HepG2 (cell line): ENCODE measurements at regions not wholly inside any gene's neighbourhood (a gene's known extent, or its start where the extent isn't known, plus 50 kb on each side); places are given as distances from the start of the nearest gene placed in this dataset.

Source experiments
- ATAC-seq: fragments of 200-7000 bp; cut with Tn5 transposase; 3 replicates; pipeline ENCODE4 v1.9.1; 2020; ENCODE audit warnings: mild to moderate bottlenecking, moderate library complexity
- BruUV-seq: library from RNA; stranded (reverse); fragments of 400-500 nt; replicated peaks from 2 replicates; lab custom pipeline; 2021; lab: Mats Ljungman, UMichigan
- CTCF ChIA-PET: fragments of 300-600 bp; formaldehyde crosslinking; extraction: SDS; loops from one replicate; lab custom pipeline; 2021; ENCODE audit warnings: low total read pairs, inconsistent platforms, low intra/inter-chr PET ratio; lab: Yijun Ruan, JAX
- POLR2A ChIA-PET: fragments of 350-600 bp; sonication (Branson Sonifier 250); formaldehyde crosslinking; loops from one replicate; lab custom pipeline; 2020; ENCODE audit warnings: antibody characterized with exemption, inconsistent platforms; lab: Yijun Ruan, JAX
- DNase-seq: peaks from one replicate; pipeline ENCODE4 v3.0.0-alpha.2; 2015; ENCODE audit warnings: low spot score
- FAIRE-seq: peaks from 3 replicates; lab custom pipeline; 2011; peaks lifted over from hg19 to GRCh38; lab: Jason Lieb, UNC
- H2AFZ ChIP-seq: one replicate; pipeline ENCODE4 v1.6.1; 2011; ENCODE audit warnings: low read length, inconsistent platforms
- H3K27ac ChIP-seq: fragments of 300-600 bp; 3 replicates; pipeline ENCODE4 v1.8.0; 2011; ENCODE audit warnings: mixed run types, mild to moderate bottlenecking, mixed read lengths, low read length, inconsistent platforms; ENCODE audit not compliant: insufficient read depth; ENCODE audit errors: extremely low read length
- H3K27me3 ChIP-seq, 2 experiments: fragments of 200-600 bp in 1 of 2; 2 replicates in 1 of 2; 3 replicates in 1 of 2; pipeline versions ENCODE4 v1.6.0 to v1.8.0; 2011; ENCODE audit warnings: low read length in 2 of 2, mild to moderate bottlenecking in 2 of 2, moderate library complexity in 2 of 2, inconsistent platforms in 1 of 2; ENCODE audit not compliant: insufficient read depth in 2 of 2, control insufficient read depth in 1 of 2
- H3K36me3 ChIP-seq, 2 experiments: fragments of 200-600 bp in 1 of 2; replicated peaks in 1 of 2; 2 replicates in 1 of 2; 3 replicates in 1 of 2; pipeline versions ENCODE4 v1.5.1 to v1.8.0; 2011; ENCODE audit warnings: low read length in 2 of 2, inconsistent platforms in 1 of 2; ENCODE audit not compliant: insufficient read depth in 2 of 2, control insufficient read depth in 1 of 2
- H3K4me1 ChIP-seq: 2 replicates; pipeline ENCODE4 v1.5.1; 2012; ENCODE audit warnings: low read length, inconsistent platforms; ENCODE audit not compliant: insufficient read depth
- H3K4me2 ChIP-seq: 2 replicates; pipeline ENCODE4 v1.6.0; 2011; ENCODE audit warnings: low read depth, low read length, inconsistent platforms
- H3K4me3 ChIP-seq, 3 experiments: fragments of 200-600 bp in 1 of 3; sonication (generic), shearing (Covaris generic) in 1 of 3; replicated peaks in 1 of 3; 2 replicates each; pipeline ENCODE4 v1.5.1; 2011 to 2016; ENCODE audit warnings: low read length in 3 of 3, inconsistent platforms in 2 of 3, low read depth in 2 of 3, mild to moderate bottlenecking in 2 of 3, control low read depth in 1 of 3, mixed read lengths in 1 of 3; ENCODE audit not compliant: insufficient read depth in 1 of 3
- H3K79me2 ChIP-seq: one replicate; pipeline ENCODE4 v1.6.1; 2011; ENCODE audit warnings: low read length, inconsistent platforms; ENCODE audit not compliant: insufficient read depth
- H3K9ac ChIP-seq: 2 replicates; pipeline ENCODE4 v1.6.0; 2011; ENCODE audit warnings: mild to moderate bottlenecking, low read depth, low read length, inconsistent platforms; ENCODE audit not compliant: insufficient read depth
- H3K9me3 ChIP-seq: 2 replicates; pipeline ENCODE4 v1.5.1; 2012; ENCODE audit warnings: mild to moderate bottlenecking, low read length
- H4K20me1 ChIP-seq: 2 replicates; pipeline ENCODE4 v1.6.0; 2011; ENCODE audit warnings: inconsistent platforms, mild to moderate bottlenecking, low read length, moderate library complexity; ENCODE audit not compliant: insufficient read depth
- MAF1 ChIP-seq: sonication (generic); formaldehyde crosslinking; IDR thresholded peaks from 2 replicates; pipeline ENCODE4 v1.5.0; 2020; ENCODE audit warnings: missing genetic modification reagents, borderline replicate concordance
- NBN ChIP-seq: fragments of 450-650 bp; conservative IDR thresholded peaks from 2 replicates; pipeline ENCODE4 v1.6.1; 2017
- NFATC3 ChIP-seq: sonication (generic); formaldehyde crosslinking; IDR thresholded peaks from 2 replicates; pipeline ENCODE4 v1.5.1; 2020; ENCODE audit warnings: mild to moderate bottlenecking, missing genetic modification reagents
- SAP130 ChIP-seq: IDR thresholded peaks from 2 replicates; pipeline ENCODE4 v1.6.1; 2016; ENCODE audit warnings: low read depth
- SOX6 ChIP-seq, 2 experiments: fragments of 450-650 bp in 1 of 2; sonication (generic) in 1 of 2; formaldehyde crosslinking in 1 of 2; IDR thresholded peaks; 2 replicates each; pipeline versions ENCODE4 v1.4.0 to v1.6.1; 2017 to 2020; ENCODE audit warnings: antibody characterized with exemption in 1 of 2, mild to moderate bottlenecking in 1 of 2, missing genetic modification reagents in 1 of 2
- USF2 ChIP-seq, 2 experiments: sonication (generic) in 1 of 2; formaldehyde crosslinking in 1 of 2; IDR thresholded peaks; 2 replicates each; pipeline versions ENCODE4 v1.5.1 to v1.6.1; 2011 to 2020; ENCODE audit warnings: borderline replicate concordance in 1 of 2, low read depth in 1 of 2, low read length in 1 of 2, mild to moderate bottlenecking in 1 of 2, missing genetic modification reagents in 1 of 2, moderate library complexity in 1 of 2
- ZMYM3 ChIP-seq: sonication (generic); formaldehyde crosslinking; IDR thresholded peaks from 2 replicates; pipeline ENCODE4 v1.5.1; 2020; ENCODE audit warnings: mild to moderate bottlenecking, missing genetic modification reagents
- ZNF124 ChIP-seq: sonication (generic); formaldehyde crosslinking; IDR thresholded peaks from 2 replicates; pipeline ENCODE4 v1.4.0; 2020; ENCODE audit warnings: missing genetic modification reagents
- ZNF605 ChIP-seq: sonication (generic); formaldehyde crosslinking; IDR thresholded peaks from 2 replicates; pipeline ENCODE4 v1.8.0; 2022; ENCODE audit warnings: mild to moderate bottlenecking, missing genetic modification reagents
- WGBS: methylation state at CpG from one replicate; pipeline ENCODE4 v1.1.6; 2017; ENCODE audit warnings: low lambda C conversion rate; 5-methylcytosine and 5-hydroxymethylcytosine counted together
- in situ Hi-C: cut with HindIII; loops from 2 replicates; pipeline ENCODE4 v1.10.0; 2017; ENCODE audit warnings: low pct_unique_long_range_greater_than_20kb; ENCODE audit not compliant: extremely low pct_ligation_motif_present
- intact Hi-C: fragments of 100-400 bp; cut with micrococcal nuclease; formaldehyde crosslinking; loops from one replicate; pipeline ENCODE4 v1.10.0; 2022; ENCODE audit not compliant: unreplicated experiment
- TF ChIP-seq, protein P1 (sequence below): sonication (generic); formaldehyde crosslinking; IDR thresholded peaks from 2 replicates; pipeline ENCODE4 v1.5.0; 2020; ENCODE audit warnings: mild to moderate bottlenecking, missing genetic modification reagents, borderline replicate concordance
- TF ChIP-seq, protein P2 (sequence below): sonication (generic); formaldehyde crosslinking; IDR thresholded peaks from 2 replicates; pipeline ENCODE4 v1.4.0; 2020; ENCODE audit warnings: missing genetic modification reagents
- TF ChIP-seq, protein P3 (sequence below): IDR thresholded peaks from 2 replicates; pipeline ENCODE4 v1.6.1; 2018; ENCODE audit warnings: missing genetic modification reagents

DNA sequence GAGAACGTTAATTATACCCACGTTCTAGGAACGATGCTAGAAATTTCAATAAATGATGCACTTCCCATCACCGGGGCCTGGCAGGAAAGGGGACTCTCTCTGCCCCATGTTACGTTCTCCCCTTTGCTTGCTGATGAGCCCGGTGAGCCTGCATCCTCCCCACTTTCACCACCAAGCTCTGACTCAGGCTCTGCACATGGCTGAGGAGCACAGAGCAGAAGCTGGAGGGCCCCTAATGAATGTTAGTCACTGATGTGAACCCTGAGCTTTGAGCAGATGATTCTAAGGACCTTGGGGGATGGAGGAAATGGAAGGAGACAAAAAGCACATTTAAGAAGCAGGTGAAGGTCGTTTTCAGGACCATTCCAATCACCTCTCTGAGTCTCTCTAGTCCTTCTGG lies 468.2 kb upstream of the ARID1B start (continued):
- TF ChIP-seq, protein P1, sequence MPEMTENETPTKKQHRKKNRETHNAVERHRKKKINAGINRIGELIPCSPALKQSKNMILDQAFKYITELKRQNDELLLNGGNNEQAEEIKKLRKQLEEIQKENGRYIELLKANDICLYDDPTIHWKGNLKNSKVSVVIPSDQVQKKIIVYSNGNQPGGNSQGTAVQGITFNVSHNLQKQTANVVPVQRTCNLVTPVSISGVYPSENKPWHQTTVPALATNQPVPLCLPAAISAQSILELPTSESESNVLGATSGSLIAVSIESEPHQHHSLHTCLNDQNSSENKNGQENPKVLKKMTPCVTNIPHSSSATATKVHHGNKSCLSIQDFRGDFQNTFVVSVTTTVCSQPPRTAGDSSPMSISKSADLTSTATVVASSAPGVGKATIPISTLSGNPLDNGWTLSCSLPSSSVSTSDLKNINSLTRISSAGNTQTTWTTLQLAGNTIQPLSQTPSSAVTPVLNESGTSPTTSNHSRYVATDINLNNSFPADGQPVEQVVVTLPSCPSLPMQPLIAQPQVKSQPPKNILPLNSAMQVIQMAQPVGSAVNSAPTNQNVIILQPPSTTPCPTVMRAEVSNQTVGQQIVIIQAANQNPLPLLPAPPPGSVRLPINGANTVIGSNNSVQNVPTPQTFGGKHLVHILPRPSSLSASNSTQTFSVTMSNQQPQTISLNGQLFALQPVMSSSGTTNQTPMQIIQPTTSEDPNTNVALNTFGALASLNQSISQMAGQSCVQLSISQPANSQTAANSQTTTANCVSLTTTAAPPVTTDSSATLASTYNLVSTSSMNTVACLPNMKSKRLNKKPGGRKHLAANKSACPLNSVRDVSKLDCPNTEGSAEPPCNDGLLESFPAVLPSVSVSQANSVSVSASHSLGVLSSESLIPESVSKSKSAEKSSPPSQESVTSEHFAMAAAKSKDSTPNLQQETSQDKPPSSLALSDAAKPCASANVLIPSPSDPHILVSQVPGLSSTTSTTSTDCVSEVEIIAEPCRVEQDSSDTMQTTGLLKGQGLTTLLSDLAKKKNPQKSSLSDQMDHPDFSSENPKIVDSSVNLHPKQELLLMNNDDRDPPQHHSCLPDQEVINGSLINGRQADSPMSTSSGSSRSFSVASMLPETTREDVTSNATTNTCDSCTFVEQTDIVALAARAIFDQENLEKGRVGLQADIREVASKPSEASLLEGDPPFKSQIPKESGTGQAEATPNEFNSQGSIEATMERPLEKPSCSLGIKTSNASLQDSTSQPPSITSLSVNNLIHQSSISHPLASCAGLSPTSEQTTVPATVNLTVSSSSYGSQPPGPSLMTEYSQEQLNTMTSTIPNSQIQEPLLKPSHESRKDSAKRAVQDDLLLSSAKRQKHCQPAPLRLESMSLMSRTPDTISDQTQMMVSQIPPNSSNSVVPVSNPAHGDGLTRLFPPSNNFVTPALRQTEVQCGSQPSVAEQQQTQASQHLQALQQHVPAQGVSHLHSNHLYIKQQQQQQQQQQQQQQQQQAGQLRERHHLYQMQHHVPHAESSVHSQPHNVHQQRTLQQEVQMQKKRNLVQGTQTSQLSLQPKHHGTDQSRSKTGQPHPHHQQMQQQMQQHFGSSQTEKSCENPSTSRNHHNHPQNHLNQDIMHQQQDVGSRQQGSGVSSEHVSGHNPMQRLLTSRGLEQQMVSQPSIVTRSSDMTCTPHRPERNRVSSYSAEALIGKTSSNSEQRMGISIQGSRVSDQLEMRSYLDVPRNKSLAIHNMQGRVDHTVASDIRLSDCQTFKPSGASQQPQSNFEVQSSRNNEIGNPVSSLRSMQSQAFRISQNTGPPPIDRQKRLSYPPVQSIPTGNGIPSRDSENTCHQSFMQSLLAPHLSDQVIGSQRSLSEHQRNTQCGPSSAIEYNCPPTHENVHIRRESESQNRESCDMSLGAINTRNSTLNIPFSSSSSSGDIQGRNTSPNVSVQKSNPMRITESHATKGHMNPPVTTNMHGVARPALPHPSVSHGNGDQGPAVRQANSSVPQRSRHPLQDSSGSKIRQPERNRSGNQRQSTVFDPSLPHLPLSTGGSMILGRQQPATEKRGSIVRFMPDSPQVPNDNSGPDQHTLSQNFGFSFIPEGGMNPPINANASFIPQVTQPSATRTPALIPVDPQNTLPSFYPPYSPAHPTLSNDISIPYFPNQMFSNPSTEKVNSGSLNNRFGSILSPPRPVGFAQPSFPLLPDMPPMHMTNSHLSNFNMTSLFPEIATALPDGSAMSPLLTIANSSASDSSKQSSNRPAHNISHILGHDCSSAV = no peak

GRCh38 chr6:156308604-156309003 lies 468.6 kb upstream of the ARID1B start:
- Histone ChIP-seq H3K4me2 (no peak overlapping the region), H3K27ac (no peak overlapping the region), H2AFZ (no peak overlapping the region), H3K79me2 (no peaks in the 10 kb centered on the region), H3K4me3 (no peak overlapping the region), H3K9me3 (no peaks in the 10 kb centered on the region), H3K4me1 (no peaks in the 10 kb centered on the region), H3K27me3 (peaks cover 0 to 10% of the 10 kb centered on the region in 2 experiments; a peak in 2 of 5 replicates), H3K36me3 (no peaks in the 10 kb centered on the region), H3K9ac (no peak overlapping the region), H4K20me1 (no peaks in the 10 kb centered on the region)
- intact Hi-C loops = no loop called here
- no TSS peak for BruUV-seq
- FAIRE-seq (no peak), ATAC-seq (no peak), DNase-seq (no peak)
- POLR2A ChIA-PET = no interaction called here
- CTCF ChIA-PET = no interaction called here
- 0% methylated on average over 3 of the region's 3 CpGs for WGBS
- in situ Hi-C loops = no loop called here
- TF ChIP-seq, protein P2, sequence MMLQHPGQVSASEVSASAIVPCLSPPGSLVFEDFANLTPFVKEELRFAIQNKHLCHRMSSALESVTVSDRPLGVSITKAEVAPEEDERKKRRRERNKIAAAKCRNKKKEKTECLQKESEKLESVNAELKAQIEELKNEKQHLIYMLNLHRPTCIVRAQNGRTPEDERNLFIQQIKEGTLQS (CRISPR knock-in tag) = no peak
- TF ChIP-seq ZNF124 (CRISPR knock-in tag) (no peak), NBN (no peak), SAP130 (no peak), SOX6 (IDR thresholded peaks at IDR 0.05) (no peak), SOX6 (CRISPR knock-in tag; IDR thresholded peaks at IDR 0.05) (no peak), MAF1 (CRISPR knock-in tag) (no peak), USF2 (IDR thresholded peaks at IDR 0.05; ENCODE audit: low read depth, low read length) (no peak), USF2 (CRISPR knock-in tag; IDR thresholded peaks at IDR 0.05; ENCODE audit: borderline replicate concordance) (no peak), ZNF605 (CRISPR knock-in tag) (no peak), ZMYM3 (no peak), NFATC3 (CRISPR knock-in tag) (no peak)
- TF ChIP-seq, protein P3, sequence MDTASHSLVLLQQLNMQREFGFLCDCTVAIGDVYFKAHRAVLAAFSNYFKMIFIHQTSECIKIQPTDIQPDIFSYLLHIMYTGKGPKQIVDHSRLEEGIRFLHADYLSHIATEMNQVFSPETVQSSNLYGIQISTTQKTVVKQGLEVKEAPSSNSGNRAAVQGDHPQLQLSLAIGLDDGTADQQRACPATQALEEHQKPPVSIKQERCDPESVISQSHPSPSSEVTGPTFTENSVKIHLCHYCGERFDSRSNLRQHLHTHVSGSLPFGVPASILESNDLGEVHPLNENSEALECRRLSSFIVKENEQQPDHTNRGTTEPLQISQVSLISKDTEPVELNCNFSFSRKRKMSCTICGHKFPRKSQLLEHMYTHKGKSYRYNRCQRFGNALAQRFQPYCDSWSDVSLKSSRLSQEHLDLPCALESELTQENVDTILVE (CRISPR knock-in tag) = no peak
